B cell (primary cell): ENCODE measurements at regions not wholly inside any gene's neighbourhood (a gene's known extent, or its start where the extent isn't known, plus 50 kb on each side); places are given as distances from the start of the nearest gene placed in this dataset.

ENCODE experiments used
- ATAC-seq: fragments of 200-7000 bp; cut with Tn5 transposase; one replicate; pipeline ENCODE4 v1.10.0; 2021; ENCODE audit warnings: low read depth, mild to moderate bottlenecking, moderate number of reproducible peaks, moderate library complexity
- CTCF ChIA-PET: fragments of 350-600 bp; sonication (Branson Sonifier 250); formaldehyde crosslinking; loops from one replicate; lab custom pipeline; 2021; ENCODE audit warnings: antibody characterized with exemption, inconsistent platforms; lab: Charles Lee
- POLR2A ChIA-PET: fragments of 350-600 bp; sonication (Branson Sonifier 250); formaldehyde crosslinking; loops from one replicate; lab custom pipeline; 2021; ENCODE audit warnings: antibody characterized with exemption; lab: Charles Lee
- DNase-seq: peaks from one replicate; pipeline ENCODE4 v3.0.0; 2013
- H2AFZ ChIP-seq: 2 replicates; pipeline ENCODE4 v1.6.1; 2012; ENCODE audit warnings: mild to moderate bottlenecking, low read depth, low read length; ENCODE audit not compliant: insufficient read depth, poor library complexity, severe bottlenecking
- H3K27ac ChIP-seq, 2 donors: 1 replicate in 1 of 2; 2 replicates in 1 of 2; pipeline ENCODE4 v1.5.1; 2012 to 2013; ENCODE audit warnings: low read length in 2 of 2, mild to moderate bottlenecking in 2 of 2, moderate library complexity in 1 of 2
- H3K27me3 ChIP-seq, 4 experiments: fragments of 200-600 bp in 1 of 4; sonication (generic) in 1 of 4; replicated peaks in 1 of 4; 1 replicate in 2 of 4; 2 replicates in 2 of 4; pipeline versions ENCODE4 v1.6.1 to v1.7.0; 2013 to 2016; ENCODE audit warnings: low read length in 3 of 4, mild to moderate bottlenecking in 2 of 4, mixed read lengths in 1 of 4, moderate library complexity in 1 of 4; ENCODE audit not compliant: insufficient read depth in 4 of 4, control insufficient read depth in 3 of 4; ENCODE audit errors: control extremely low read depth in 1 of 4
- H3K36me3 ChIP-seq, 2 experiments: replicated peaks in 1 of 2; 1 replicate in 1 of 2; 2 replicates in 1 of 2; pipeline versions ENCODE4 v1.6.1 to v1.7.1; 2013; ENCODE audit warnings: low read length in 1 of 2; ENCODE audit not compliant: insufficient read depth in 2 of 2, control insufficient read depth in 1 of 2; ENCODE audit errors: control extremely low read depth in 1 of 2, extremely low read depth in 1 of 2
- H3K4me1 ChIP-seq, 2 donors: fragments of 200-600 bp in 1 of 2; sonication (generic) in 1 of 2; 1 replicate in 1 of 2; 2 replicates in 1 of 2; pipeline versions ENCODE4 v1.5.1 to v1.6.1; 2013 to 2017; ENCODE audit warnings: low read length in 2 of 2; ENCODE audit not compliant: control insufficient read depth in 2 of 2, insufficient read depth in 2 of 2
- H3K4me2 ChIP-seq: replicated peaks from 2 replicates; pipeline ENCODE3; 2012; ENCODE audit warnings: mild to moderate bottlenecking, low read depth, low read length; ENCODE audit not compliant: poor library complexity, severe bottlenecking
- H3K4me3 ChIP-seq, 5 experiments: fragments of 200-600 bp in 1 of 5; sonication (generic) in 1 of 5; 1 replicate in 3 of 5; 2 replicates in 2 of 5; pipeline versions ENCODE4 v1.5.1 to v1.7.0; 2011 to 2016; ENCODE audit warnings: low read length in 4 of 5, mild to moderate bottlenecking in 4 of 5, low read depth in 2 of 5, control low read depth in 1 of 5, moderate library complexity in 1 of 5; ENCODE audit not compliant: insufficient read depth in 1 of 5; ENCODE audit errors: control extremely low read depth in 1 of 5, extremely low read depth in 1 of 5
- H3K79me2 ChIP-seq: fragments of 200-600 bp; sonication (generic); one replicate; pipeline ENCODE4 v1.6.0; 2016; ENCODE audit warnings: low read length; ENCODE audit not compliant: control insufficient read depth, insufficient read depth
- H3K9ac ChIP-seq: fragments of 200-600 bp; sonication (generic); 2 replicates; pipeline ENCODE4 v1.6.1; 2017; ENCODE audit warnings: mild to moderate bottlenecking, low read length, moderate library complexity
- H3K9me3 ChIP-seq, 3 donors: one replicate each; pipeline versions ENCODE4 v1.6.1 to v1.7.1; 2013; ENCODE audit warnings: low read length in 2 of 3; ENCODE audit not compliant: control insufficient read depth in 2 of 3, insufficient read depth in 1 of 3; ENCODE audit errors: control extremely low read depth in 1 of 3
- H4K20me1 ChIP-seq: 2 replicates; pipeline ENCODE4 v1.6.0; 2012; ENCODE audit warnings: mild to moderate bottlenecking, low read length; ENCODE audit not compliant: insufficient read depth, control insufficient read depth, poor library complexity, severe bottlenecking
- H3K27ac Mint-ChIP-seq: one replicate; pipeline ENCODE4 v1.8.0; 2021; ENCODE audit warnings: mixed read lengths
- H3K27me3 Mint-ChIP-seq: one replicate; pipeline ENCODE4 v1.8.0; 2021; ENCODE audit warnings: mixed read lengths
- H3K4me1 Mint-ChIP-seq: one replicate; pipeline ENCODE4 v1.8.0; 2021; ENCODE audit warnings: mixed read lengths
- H3K4me3 Mint-ChIP-seq: one replicate; pipeline ENCODE4 v1.8.0; 2021; ENCODE audit warnings: mixed read lengths
- H3K9me3 Mint-ChIP-seq: one replicate; pipeline ENCODE4 v1.8.0; 2022; ENCODE audit warnings: mixed read lengths; ENCODE audit not compliant: insufficient read depth
- EZH2 ChIP-seq: IDR thresholded peaks from 2 replicates; pipeline ENCODE4 v1.6.1; 2012; ENCODE audit warnings: borderline replicate concordance, low read depth, mild to moderate bottlenecking, moderate library complexity, low read length; ENCODE audit not compliant: insufficient read depth, poor library complexity, severe bottlenecking
- WGBS: methylation state at CpG from one replicate; pipeline ENCODE4 v1.1.5; 2013; ENCODE audit warnings: missing lambda C conversion rate; ENCODE audit not compliant: insufficient coverage; 5-methylcytosine and 5-hydroxymethylcytosine counted together
- intact Hi-C: fragments of 100-400 bp; cut with micrococcal nuclease; formaldehyde crosslinking; loops from one replicate; pipeline ENCODE4 v1.10.0; 2022
- TF ChIP-seq, protein P1 (sequence below): fragments of 200-600 bp; IDR thresholded peaks from one replicate; pipeline ENCODE4 v1.8.0; 2022; ENCODE audit warnings: antibody characterized with exemption, mild to moderate bottlenecking

DNA sequence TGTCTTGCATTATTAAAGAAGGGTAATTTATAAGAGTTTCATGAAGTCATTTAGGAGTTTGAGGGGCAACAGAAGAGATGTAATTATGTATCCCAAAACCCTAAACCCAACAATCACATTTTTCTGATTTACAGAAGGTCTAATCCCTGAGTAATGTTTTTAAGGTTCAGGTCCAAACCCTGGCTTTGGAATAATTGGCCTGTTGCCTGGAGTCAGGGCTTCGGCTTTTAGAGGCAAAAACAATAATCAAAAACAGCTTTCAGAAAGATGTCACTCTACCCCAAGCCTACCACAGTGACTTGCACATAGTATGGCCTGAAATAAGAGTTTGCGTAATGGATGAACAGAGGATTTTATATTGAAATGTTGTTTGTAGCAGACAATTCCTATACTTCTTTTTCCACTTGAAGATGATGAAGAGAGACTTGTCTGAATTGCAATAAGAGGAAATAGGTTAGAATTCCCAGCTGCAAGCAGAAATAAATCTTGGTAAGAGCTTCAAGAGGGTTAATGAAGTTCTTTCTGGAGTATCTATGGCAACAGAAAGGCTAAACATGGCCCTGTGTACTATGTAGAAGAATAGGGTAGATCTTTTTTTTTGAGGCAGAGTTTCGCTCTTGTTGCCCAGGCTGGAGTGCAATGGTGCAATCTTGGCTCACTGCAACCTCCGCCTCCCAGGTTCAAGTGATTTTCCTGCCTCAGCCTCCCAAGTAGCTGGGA is 152.0 kb downstream of the GPBP1 start:
- H3K4me1 ChIP-seq = no peaks in the 10 kb centered on the region
- no peak overlapping the region for H3K27ac ChIP-seq
- peaks cover 4% of the 10 kb centered on the region for H3K9me3 Mint-ChIP-seq
- H3K27ac Mint-ChIP-seq = no peak overlapping the region
- no peaks in the 10 kb centered on the region for H3K79me2 ChIP-seq
- no peak overlapping the region for H3K4me2 ChIP-seq
- H3K27me3 Mint-ChIP-seq = peaks cover 11% of the 10 kb centered on the region
- no CpG with 5 or more reads among the region's 4 CpGs for WGBS
- H3K36me3 ChIP-seq = no peaks in the 10 kb centered on the region
- ChIA-PET POLR2A (no interaction called here), CTCF (no interaction called here)
- no peak overlapping the region for H2AFZ ChIP-seq
- no peak for TF ChIP-seq EZH2
- TF ChIP-seq, protein P1, sequence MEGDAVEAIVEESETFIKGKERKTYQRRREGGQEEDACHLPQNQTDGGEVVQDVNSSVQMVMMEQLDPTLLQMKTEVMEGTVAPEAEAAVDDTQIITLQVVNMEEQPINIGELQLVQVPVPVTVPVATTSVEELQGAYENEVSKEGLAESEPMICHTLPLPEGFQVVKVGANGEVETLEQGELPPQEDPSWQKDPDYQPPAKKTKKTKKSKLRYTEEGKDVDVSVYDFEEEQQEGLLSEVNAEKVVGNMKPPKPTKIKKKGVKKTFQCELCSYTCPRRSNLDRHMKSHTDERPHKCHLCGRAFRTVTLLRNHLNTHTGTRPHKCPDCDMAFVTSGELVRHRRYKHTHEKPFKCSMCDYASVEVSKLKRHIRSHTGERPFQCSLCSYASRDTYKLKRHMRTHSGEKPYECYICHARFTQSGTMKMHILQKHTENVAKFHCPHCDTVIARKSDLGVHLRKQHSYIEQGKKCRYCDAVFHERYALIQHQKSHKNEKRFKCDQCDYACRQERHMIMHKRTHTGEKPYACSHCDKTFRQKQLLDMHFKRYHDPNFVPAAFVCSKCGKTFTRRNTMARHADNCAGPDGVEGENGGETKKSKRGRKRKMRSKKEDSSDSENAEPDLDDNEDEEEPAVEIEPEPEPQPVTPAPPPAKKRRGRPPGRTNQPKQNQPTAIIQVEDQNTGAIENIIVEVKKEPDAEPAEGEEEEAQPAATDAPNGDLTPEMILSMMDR = no peak
- no peak overlapping the region for H3K4me3 ChIP-seq
- no peaks in the 10 kb centered on the region for H4K20me1 ChIP-seq
- ATAC-seq (no peak), DNase-seq (no peak)
- H3K4me3 Mint-ChIP-seq = no peak overlapping the region
- no peaks in the 10 kb centered on the region for H3K9me3 ChIP-seq
- H3K27me3 ChIP-seq = no peaks in the 10 kb centered on the region
- no peaks in the 10 kb centered on the region for H3K4me1 Mint-ChIP-seq
- intact Hi-C loops = no loop called here
- no peak overlapping the region for H3K9ac ChIP-seq

DNA sequence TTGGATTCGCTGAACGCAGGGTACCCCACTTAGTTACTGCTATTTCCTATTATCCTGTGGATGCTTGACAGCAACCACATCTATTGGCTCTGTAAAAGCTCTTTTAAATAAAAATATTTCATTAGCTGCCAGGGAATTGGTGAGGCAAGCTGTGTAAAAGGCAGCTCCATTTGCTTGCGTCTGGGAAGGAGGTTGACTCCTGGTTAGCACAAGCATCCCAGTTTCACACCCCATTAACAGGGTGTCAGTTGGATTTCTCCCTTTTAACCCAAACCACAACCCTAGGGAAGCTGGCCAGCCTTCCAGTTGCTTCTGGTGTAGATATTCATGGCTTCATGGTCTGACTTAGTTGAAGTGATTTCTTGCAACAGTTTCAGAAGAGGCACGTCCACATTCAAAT is 151.0 kb downstream of the GPBP1 start:
- Mint-ChIP-seq H3K4me3 (no peak overlapping the region), H3K27ac (no peak overlapping the region), H3K27me3 (peaks cover 11% of the 10 kb centered on the region), H3K9me3 (peaks cover 2% of the 10 kb centered on the region), H3K4me1 (no peaks in the 10 kb centered on the region)
- TF ChIP-seq EZH2 = no peak
- TF ChIP-seq, protein P1 = no peak
- ChIA-PET POLR2A (no interaction called here), CTCF (interaction anchor here (1.4 kb wide), 1 partner anchor 27 kb away, joined by 3 read pairs; no protein-coding TSS in a partner anchor)
- no peak overlapping the region for H3K4me3 ChIP-seq
- no peak overlapping the region for H3K4me2 ChIP-seq
- no peaks in the 10 kb centered on the region for H3K79me2 ChIP-seq
- H2AFZ ChIP-seq = no peak overlapping the region
- H3K27me3 ChIP-seq = no peaks in the 10 kb centered on the region
- WGBS = 93% methylated on average over 2 of the region's 4 CpGs
- H3K4me1 ChIP-seq = no peaks in the 10 kb centered on the region
- intact Hi-C loops = no loop called here
- no peaks in the 10 kb centered on the region for H4K20me1 ChIP-seq
- ATAC-seq (no peak), DNase-seq (no peak)
- H3K27ac ChIP-seq = no peak overlapping the region
- no peaks in the 10 kb centered on the region for H3K9me3 ChIP-seq
- no peaks in the 10 kb centered on the region for H3K36me3 ChIP-seq
- H3K9ac ChIP-seq = no peak overlapping the region
